Activated B cell treated with CpG ODN at 0.5 μM for 24 hours (primary cell): ENCODE measurements at regions not wholly inside any gene's neighbourhood (a gene's known extent, or its start where the extent isn't known, plus 50 kb on each side); places are given as distances from the start of the nearest gene placed in this dataset.

Experiments used
- ATAC-seq: fragments of 200-7000 bp; cut with Tn5 transposase; one replicate; pipeline ENCODE4 v1.10.0; 2021; ENCODE audit warnings: low read depth, mild to moderate bottlenecking, moderate library complexity
- CTCF ChIA-PET: fragments of 350-600 bp; sonication (Branson Sonifier 250); formaldehyde crosslinking; loops from one replicate; lab custom pipeline; 2021; ENCODE audit warnings: antibody characterized with exemption; lab: Charles Lee
- POLR2A ChIA-PET: fragments of 350-600 bp; sonication (Branson Sonifier 250); formaldehyde crosslinking; loops from one replicate; lab custom pipeline; 2021; ENCODE audit warnings: antibody characterized with exemption; lab: Charles Lee
- DNase-seq: peaks from one replicate; pipeline ENCODE4 v3.0.0; 2022
- H3K27ac Mint-ChIP-seq: one replicate; pipeline ENCODE4 v1.8.0; 2020; ENCODE audit warnings: mixed read lengths
- H3K27me3 Mint-ChIP-seq: one replicate; pipeline ENCODE4 v1.8.0; 2021; ENCODE audit warnings: mixed read lengths
- H3K36me3 Mint-ChIP-seq: one replicate; pipeline ENCODE4 v1.8.0; 2021; ENCODE audit warnings: low read depth, mixed read lengths
- H3K4me1 Mint-ChIP-seq: one replicate; pipeline ENCODE4 v1.8.0; 2021; ENCODE audit warnings: mixed read lengths
- H3K4me3 Mint-ChIP-seq: one replicate; pipeline ENCODE4 v1.8.0; 2020; ENCODE audit warnings: mild to moderate bottlenecking, mixed read lengths
- H3K9me3 Mint-ChIP-seq: one replicate; pipeline ENCODE4 v1.8.0; 2020; ENCODE audit warnings: mixed read lengths
- CTCF ChIP-seq: fragments of 200-600 bp; IDR thresholded peaks from one replicate; pipeline ENCODE4 v1.8.0; 2022; ENCODE audit warnings: antibody characterized with exemption, mild to moderate bottlenecking
- intact Hi-C: fragments of 100-400 bp; cut with micrococcal nuclease; formaldehyde crosslinking; loops from one replicate; pipeline ENCODE4 v1.15.1; 2024

DNA sequence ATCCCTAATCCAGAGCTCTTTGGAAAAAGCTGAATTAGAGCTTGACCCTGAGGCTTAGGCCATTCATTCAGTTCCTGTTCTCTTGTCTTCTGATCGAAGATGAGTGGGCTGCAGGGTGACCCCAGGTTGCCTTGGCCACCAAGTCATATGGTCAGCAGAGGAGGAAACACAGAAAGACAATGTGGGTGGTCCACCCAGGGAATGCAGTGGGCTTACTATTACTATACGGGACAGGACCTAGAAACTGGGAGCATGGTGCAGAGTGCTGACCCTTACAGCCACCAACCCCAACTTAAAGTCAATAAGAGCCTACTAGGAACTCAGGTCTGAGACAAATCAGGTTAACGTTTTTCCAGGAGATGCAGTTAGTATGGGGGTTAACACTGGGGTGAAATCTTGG lies 200.5 kb downstream of the HERPUD2 start:
- no peak for TF ChIP-seq CTCF
- CTCF ChIA-PET: no interaction called here
- Mint-ChIP-seq H3K9me3 (no peaks in the 10 kb centered on the region), H3K27ac (no peak overlapping the region), H3K4me1 (peaks cover 1% of the 10 kb centered on the region), H3K36me3 (no peaks in the 10 kb centered on the region), H3K27me3 (peaks cover 15% of the 10 kb centered on the region), H3K4me3 (no peak overlapping the region)
- DNase-seq (no peak), ATAC-seq (no peak)
- POLR2A ChIA-PET: no interaction called here
- intact Hi-C loops: no loop called here

GRCh38 chr7:35492451-35493175 lies 202.3 kb downstream of the HERPUD2 start:
- ChIA-PET POLR2A (no interaction called here), CTCF (no interaction called here)
- Mint-ChIP-seq H3K36me3 (no peaks in the 10 kb centered on the region), H3K9me3 (no peaks in the 10 kb centered on the region), H3K4me1 (peaks cover 1% of the 10 kb centered on the region), H3K4me3 (no peak overlapping the region), H3K27ac (no peak overlapping the region), H3K27me3 (peaks cover 4% of the 10 kb centered on the region)
- ATAC-seq (no peak), DNase-seq (no peak)
- no peak for TF ChIP-seq CTCF
- intact Hi-C loops: no loop called here

- CTCF ChIA-PET: no interaction called here
- ATAC-seq: no peak
- no peak for DNase-seq
- Mint-ChIP-seq H3K27me3 (no peaks in the 10 kb centered on the region), H3K36me3 (no peaks in the 10 kb centered on the region), H3K27ac (no peak overlapping the region), H3K9me3 (no peaks in the 10 kb centered on the region), H3K4me3 (no peak overlapping the region), H3K4me1 (no peaks in the 10 kb centered on the region)
- TF ChIP-seq CTCF: no peak
- intact Hi-C loops: no loop called here
- POLR2A ChIA-PET: no interaction called here
Measured at GRCh38 chr7:35491233-35491632, 203.7 kb downstream of the HERPUD2 start.

DNA sequence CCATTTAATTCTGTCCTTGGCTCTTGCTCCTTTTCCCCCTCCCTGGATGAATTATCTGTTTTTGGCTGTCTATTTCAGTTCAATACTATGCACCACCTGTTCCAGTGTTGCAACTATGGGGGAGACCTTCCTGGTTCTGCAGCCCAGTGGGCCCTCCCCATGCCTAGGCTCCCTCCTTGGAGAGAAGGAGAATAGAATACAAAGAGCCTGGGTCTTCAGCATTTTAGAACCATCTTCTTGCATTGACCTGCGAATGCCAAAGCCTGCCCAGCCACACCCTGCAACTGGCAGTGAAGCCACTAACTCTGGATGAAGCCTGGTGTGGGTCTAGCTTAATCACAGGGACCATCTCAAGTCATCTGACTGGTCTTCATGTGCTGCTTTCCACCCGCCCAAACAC lies 207.1 kb downstream of the HERPUD2 start:
- Mint-ChIP-seq H3K4me1 (no peaks in the 10 kb centered on the region), H3K27me3 (peaks cover 9% of the 10 kb centered on the region), H3K27ac (no peak overlapping the region), H3K9me3 (no peaks in the 10 kb centered on the region), H3K4me3 (no peak overlapping the region), H3K36me3 (no peaks in the 10 kb centered on the region)
- TF ChIP-seq CTCF: no peak
- ChIA-PET POLR2A (no interaction called here), CTCF (no interaction called here)
- DNase-seq: no peak
- intact Hi-C loops: no loop called here
- ATAC-seq: no peak

GRCh38 chr7:35487402-35487801 lies 207.5 kb downstream of the HERPUD2 start:
- no peak for TF ChIP-seq CTCF
- DNase-seq (no peak), ATAC-seq (no peak)
- no peaks in the 10 kb centered on the region for H3K4me1 Mint-ChIP-seq
- H3K27ac Mint-ChIP-seq: no peak overlapping the region
- POLR2A ChIA-PET: no interaction called here
- H3K9me3 Mint-ChIP-seq: no peaks in the 10 kb centered on the region
- intact Hi-C loops: no loop called here
- no peaks in the 10 kb centered on the region for H3K36me3 Mint-ChIP-seq
- no peak overlapping the region for H3K4me3 Mint-ChIP-seq
- CTCF ChIA-PET: no interaction called here
- peaks cover 12% of the 10 kb centered on the region for H3K27me3 Mint-ChIP-seq
